ENCODE measurements at regions not wholly inside any gene's neighbourhood (a gene's known extent, or its start where the extent isn't known, plus 50 kb on each side); places are given as distances from the start of the nearest gene placed in this dataset.

- TF ChIP-seq CTCF (IDR thresholded peaks at IDR 0.05; ENCODE audit: poor library complexity) (no peak), EZH2phosphoT487 (IDR thresholded peaks at IDR 0.05; ENCODE audit: low read depth, severe bottlenecking, unreplicated experiment) (no peak)
These were observed 82.7 kb upstream of the FNDC3B start for GRCh38 chr3:171956705-171957104.
